WTC11 (cell line): ENCODE measurements at regions not wholly inside any gene's neighbourhood (a gene's known extent, or its start where the extent isn't known, plus 50 kb on each side); places are given as distances from the start of the nearest gene placed in this dataset.
"Not testable (repeated sequence)": the region's sequence is repeated elsewhere in the genome, so short reads cannot be mapped to it uniquely, and the experiment has no call there.

ENCODE experiments used
- ATAC-seq: fragments of 200-7000 bp; cut with Tn5 transposase; 2 replicates; pipeline ENCODE4 v1.10.0; 2021; ENCODE audit warnings: mild to moderate bottlenecking, moderate library complexity
- CTCF ChIA-PET: fragments of 300-600 bp; sonication (Branson Sonifier 250); formaldehyde crosslinking; loops from one replicate; lab custom pipeline; 2021; ENCODE audit warnings: antibody characterized with exemption; lab: Charles Lee
- POLR2A ChIA-PET: fragments of 350-600 bp; sonication (Branson Sonifier 250); formaldehyde crosslinking; loops from one replicate; lab custom pipeline; 2021; ENCODE audit warnings: antibody characterized with exemption; lab: Charles Lee
- DNase-seq: peaks from one replicate; pipeline ENCODE4 v3.0.0; 2021; ENCODE audit warnings: low spot score
- H3K27ac Mint-ChIP-seq: 2 replicates; pipeline ENCODE4 v1.8.0; 2021; ENCODE audit warnings: mixed read lengths
- H3K27me3 Mint-ChIP-seq: 2 replicates; pipeline ENCODE4 v1.8.0; 2021; ENCODE audit warnings: low read depth, mild to moderate bottlenecking, moderate library complexity, mixed read lengths
- H3K36me3 Mint-ChIP-seq: 2 replicates; pipeline ENCODE4 v1.8.0; 2021; ENCODE audit warnings: mixed read lengths
- H3K4me1 Mint-ChIP-seq: 2 replicates; pipeline ENCODE4 v1.8.0; 2022; ENCODE audit warnings: mixed read lengths
- H3K4me3 Mint-ChIP-seq: 2 replicates; pipeline ENCODE4 v1.8.0; 2021; ENCODE audit warnings: mild to moderate bottlenecking, moderate library complexity, mixed read lengths
- H3K9me3 Mint-ChIP-seq: 2 replicates; pipeline ENCODE4 v1.8.0; 2021; ENCODE audit warnings: mixed read lengths
- ATF3 ChIP-seq: sonication (generic); formaldehyde crosslinking; conservative IDR thresholded peaks from 2 replicates; pipeline ENCODE4 v1.8.1; 2022; ENCODE audit warnings: mild to moderate bottlenecking, missing genetic modification reagents
- CDX4 ChIP-seq: fragments of 250-450 bp; sonication (Bioruptor Pico); IDR thresholded peaks from 2 replicates; pipeline ENCODE4 v1.9.0; 2021; ENCODE audit warnings: moderate library complexity, mild to moderate bottlenecking, inconsistent platforms, borderline replicate concordance
- FOXP4 ChIP-seq: sonication (generic); formaldehyde crosslinking; IDR thresholded peaks from 2 replicates; pipeline ENCODE4 v1.8.0; 2022; ENCODE audit warnings: mild to moderate bottlenecking, missing genetic modification reagents
- IRF1 ChIP-seq: sonication (generic); formaldehyde crosslinking; IDR thresholded peaks from 2 replicates; pipeline ENCODE4 v1.8.0; 2023; ENCODE audit warnings: missing genetic modification reagents
- JUN ChIP-seq: sonication (generic); formaldehyde crosslinking; IDR thresholded peaks from 2 replicates; pipeline ENCODE4 v1.8.0; 2023; ENCODE audit warnings: mild to moderate bottlenecking, missing genetic modification reagents
- KAT7 ChIP-seq: sonication (generic); formaldehyde crosslinking; IDR thresholded peaks from 2 replicates; pipeline ENCODE4 v1.8.1; 2023; ENCODE audit warnings: missing genetic modification reagents, mild to moderate bottlenecking, borderline replicate concordance
- NFYB ChIP-seq: sonication (generic); formaldehyde crosslinking; conservative IDR thresholded peaks from 2 replicates; pipeline ENCODE4 v1.8.0; 2022; ENCODE audit warnings: low read depth, missing genetic modification reagents
- NR1H2 ChIP-seq: sonication (generic); formaldehyde crosslinking; IDR thresholded peaks from 2 replicates; pipeline ENCODE4 v1.9.0; 2021; ENCODE audit warnings: mild to moderate bottlenecking, moderate library complexity, missing genetic modification reagents
- NR2C2 ChIP-seq: sonication (generic); formaldehyde crosslinking; IDR thresholded peaks from 2 replicates; pipeline ENCODE4 v1.8.0; 2022; ENCODE audit warnings: mild to moderate bottlenecking, missing genetic modification reagents
- RORB ChIP-seq: fragments of 250-450 bp; sonication (Bioruptor Pico); IDR thresholded peaks from 2 replicates; pipeline ENCODE4 v1.9.0; 2021; ENCODE audit warnings: mild to moderate bottlenecking
- SOX15 ChIP-seq: fragments of 250-450 bp; sonication (Bioruptor Pico); IDR thresholded peaks from 2 replicates; pipeline ENCODE4 v1.9.0; 2021; ENCODE audit warnings: mild to moderate bottlenecking
- STAT6 ChIP-seq: sonication (generic); formaldehyde crosslinking; conservative IDR thresholded peaks from 2 replicates; pipeline ENCODE4 v1.8.1; 2023; ENCODE audit warnings: mild to moderate bottlenecking, low read depth, missing genetic modification reagents, moderate library complexity
- TEAD1 ChIP-seq: sonication (generic); formaldehyde crosslinking; IDR thresholded peaks from 2 replicates; pipeline ENCODE4 v1.8.0; 2022; ENCODE audit warnings: mild to moderate bottlenecking, missing genetic modification reagents
- ZNF425 ChIP-seq: fragments of 250-450 bp; sonication (Bioruptor Pico); conservative IDR thresholded peaks from 2 replicates; pipeline ENCODE4 v1.9.0; 2021; ENCODE audit warnings: mild to moderate bottlenecking
- ZNF532 ChIP-seq: fragments of 250-450 bp; sonication (Bioruptor Pico); IDR thresholded peaks from 2 replicates; pipeline ENCODE4 v1.9.0; 2021; ENCODE audit warnings: mild to moderate bottlenecking, borderline replicate concordance
- ZNF671 ChIP-seq: fragments of 250-450 bp; sonication (Bioruptor Pico); IDR thresholded peaks from 2 replicates; pipeline ENCODE4 v1.8.0; 2021; ENCODE audit warnings: mild to moderate bottlenecking

GRCh38 chr1:193890935-193891334 lies 704.5 kb upstream of the B3GALT2 start:
- no peak for ATAC-seq
- CTCF ChIA-PET: no interaction called here
- POLR2A ChIA-PET: no interaction called here

GRCh38 chr1:193884848-193885558 lies 698.6 kb upstream of the B3GALT2 start:
- Mint-ChIP-seq H3K27me3 (no peaks in the 10 kb centered on the region), H3K9me3 (peaks cover 6% of the 10 kb centered on the region), H3K36me3 (no peaks in the 10 kb centered on the region), H3K27ac (no peak overlapping the region), H3K4me1 (no peaks in the 10 kb centered on the region), H3K4me3 (no peak overlapping the region)
- DNase-seq: peak; percentile 29
- ChIA-PET CTCF (interaction anchor here (0.6 to 1.1 kb wide), 3 partner anchors 10 to 515 kb away, joined by 3 to 6 read pairs (median 3); no protein-coding TSS in a partner anchor), POLR2A (no interaction called here)
- TF ChIP-seq TEAD1 (CRISPR knock-in tag): no peak
- no peak for TF ChIP-seq SOX15
- no peak for TF ChIP-seq JUN
- no peak for TF ChIP-seq ZNF532 (CRISPR knock-in tag)
- TF ChIP-seq FOXP4 (CRISPR knock-in tag): no peak
- peak; percentile 93 for ATAC-seq

More at GRCh38 chr1:193890935-193891334, 704.5 kb upstream of the B3GALT2 start:
- Mint-ChIP-seq H3K4me3 (no peak overlapping the region), H3K4me1 (peaks cover 4% of the 10 kb centered on the region), H3K27me3 (no peaks in the 10 kb centered on the region), H3K9me3 (peaks cover 6% of the 10 kb centered on the region), H3K36me3 (no peaks in the 10 kb centered on the region), H3K27ac (no peak overlapping the region)
- TF ChIP-seq NR2C2 (CRISPR knock-in tag) (no peak), IRF1 (no peak), NR1H2 (CRISPR knock-in tag) (no peak), RORB (CRISPR knock-in tag) (no peak), ATF3 (CRISPR knock-in tag) (no peak), ZNF671 (no peak), STAT6 (no peak), ZNF425 (no peak), JUN (no peak), NFYB (CRISPR knock-in tag) (no peak), KAT7 (no peak), CDX4 (CRISPR knock-in tag) (no peak)
- DNase-seq: no peak

- DNase-seq, ATAC-seq, H3K4me3 Mint-ChIP-seq, H3K27ac Mint-ChIP-seq, H3K4me1 Mint-ChIP-seq, POLR2A ChIA-PET, CTCF ChIA-PET, H3K27me3 Mint-ChIP-seq: not testable (repeated sequence)
- Mint-ChIP-seq H3K9me3 (peaks cover 23% of the 10 kb centered on the region), H3K36me3 (peaks cover 18% of the 10 kb centered on the region; the same call in 1 of the 2 replicates)
These were observed 691.5 kb upstream of the B3GALT2 start for GRCh38 chr1:193877920-193878319.
